HUDEP-2 (cell line): ENCODE measurements at regions not wholly inside any gene's neighbourhood (a gene's known extent, or its start where the extent isn't known, plus 50 kb on each side); places are given as distances from the start of the nearest gene placed in this dataset.
"Not testable (repeated sequence)": the region's sequence is repeated elsewhere in the genome, so short reads cannot be mapped to it uniquely, and the experiment has no call there.

Source experiments
- DNase-seq, 76 experiments: peaks; one replicate each; lab custom pipeline; 2025; ENCODE audit not compliant: unreplicated experiment in 76 of 76; lab: John Stamatoyannopoulos, UW

DNA sequence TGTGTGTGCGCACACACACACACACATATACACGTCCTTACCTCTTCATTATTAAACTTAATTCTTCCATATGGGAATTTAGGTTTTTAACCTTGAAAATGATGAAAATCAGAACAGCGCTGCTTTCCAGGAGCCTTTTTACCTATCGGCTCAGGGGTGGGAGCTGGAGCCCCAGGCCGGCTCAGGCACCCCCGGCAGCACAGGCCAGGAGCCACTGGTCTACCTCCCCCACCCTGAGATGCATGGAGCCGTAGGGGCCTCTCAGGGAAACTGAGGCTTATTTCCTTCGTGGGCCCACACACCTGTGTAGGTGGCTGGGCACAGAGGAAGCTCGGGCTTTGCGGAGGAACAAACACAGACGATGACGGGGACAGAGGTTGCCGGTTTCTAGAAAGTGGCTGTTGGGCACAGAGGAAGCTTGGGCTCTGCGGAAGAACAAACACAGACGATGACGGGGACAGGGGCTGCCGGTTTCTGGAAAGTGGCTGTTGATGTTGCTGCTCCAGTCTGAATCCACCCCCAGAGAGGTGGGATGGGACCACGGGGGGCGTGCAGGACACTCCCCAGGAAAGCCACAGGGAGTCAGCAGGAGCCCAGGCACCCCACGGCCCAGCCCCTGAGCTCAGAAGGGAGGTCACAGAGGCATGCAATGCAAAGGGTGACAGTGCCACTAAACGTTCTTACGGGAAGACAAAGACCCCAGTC lies 149.4 kb downstream of the BRD1 start:
- no peak for DNase-seq

DNA sequence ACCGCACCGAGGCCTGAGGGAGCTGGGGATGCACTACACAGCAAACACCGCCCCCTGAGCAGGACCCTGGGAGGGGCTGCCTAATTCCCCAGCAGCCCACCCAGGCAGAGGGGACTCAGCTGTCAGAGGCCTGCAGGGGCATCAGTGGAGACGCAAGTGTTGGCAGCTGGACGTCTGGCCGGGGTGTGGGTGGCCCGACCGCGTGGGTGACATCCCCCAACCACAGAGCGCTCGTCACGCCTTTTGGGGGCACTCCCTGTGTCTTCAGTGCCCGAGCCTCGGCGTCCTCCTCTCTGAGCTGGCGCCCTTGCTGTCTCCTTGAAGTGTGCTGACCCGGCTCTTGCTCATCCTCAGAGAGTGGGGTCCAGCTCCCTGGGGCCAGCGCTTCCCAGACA lies 150.2 kb downstream of the BRD1 start:
- DNase-seq, result no peak

- no peak for DNase-seq
Measured at GRCh38 chr22:49676783-49677494, 150.7 kb downstream of the BRD1 start.

GRCh38 chr22:49676230-49676629 lies 151.4 kb downstream of the BRD1 start:
- no peak for DNase-seq

DNA sequence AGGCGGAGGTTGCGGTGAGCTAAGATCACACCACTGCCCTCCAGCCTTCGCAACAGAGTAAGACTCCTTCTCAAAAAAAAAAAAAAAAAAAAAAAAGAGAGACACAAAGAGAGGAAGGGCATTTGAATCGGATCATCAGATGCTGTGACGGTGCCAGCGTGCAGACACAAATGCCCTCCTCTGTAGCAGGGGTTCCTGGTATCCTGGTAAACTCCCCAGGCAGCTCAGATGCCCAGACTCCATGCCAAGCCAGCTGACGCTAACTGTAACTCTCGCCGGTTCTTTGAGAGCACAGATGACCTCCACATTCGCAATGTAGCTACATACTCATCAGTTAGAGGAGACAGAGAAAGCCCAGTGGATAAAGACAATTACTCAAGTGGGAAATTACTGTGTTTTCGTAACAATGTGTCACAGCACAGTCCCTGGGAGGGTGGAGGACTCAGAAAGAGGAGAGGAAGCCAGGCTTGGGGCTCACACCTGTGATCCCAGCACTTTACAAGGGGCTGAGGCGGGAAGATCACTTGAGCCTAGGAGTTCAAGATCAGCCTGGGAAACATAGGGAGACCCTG lies 153.1 kb downstream of the BRD1 start:
- DNase-seq, result no peak

DNA sequence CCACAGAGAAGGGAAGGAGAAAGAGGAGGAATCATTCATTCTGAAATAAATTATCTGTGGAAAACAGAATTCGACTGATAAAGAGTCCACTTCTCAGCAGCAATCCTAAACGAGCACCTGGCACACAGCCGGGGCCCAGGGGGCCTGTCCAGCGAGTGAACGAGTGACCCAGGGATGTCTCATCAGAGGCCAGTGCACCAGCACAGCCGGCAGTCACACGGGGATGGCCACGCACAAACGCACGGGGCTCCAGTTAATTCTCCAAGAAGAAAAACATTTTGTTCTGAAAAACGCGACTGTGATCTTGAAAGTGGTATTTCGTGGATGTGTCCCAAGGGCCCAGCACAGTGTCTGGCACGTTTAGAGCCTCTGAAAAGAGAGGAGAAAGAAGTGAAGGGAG lies 154.6 kb downstream of the BRD1 start:
- DNase-seq, result no peak

DNA sequence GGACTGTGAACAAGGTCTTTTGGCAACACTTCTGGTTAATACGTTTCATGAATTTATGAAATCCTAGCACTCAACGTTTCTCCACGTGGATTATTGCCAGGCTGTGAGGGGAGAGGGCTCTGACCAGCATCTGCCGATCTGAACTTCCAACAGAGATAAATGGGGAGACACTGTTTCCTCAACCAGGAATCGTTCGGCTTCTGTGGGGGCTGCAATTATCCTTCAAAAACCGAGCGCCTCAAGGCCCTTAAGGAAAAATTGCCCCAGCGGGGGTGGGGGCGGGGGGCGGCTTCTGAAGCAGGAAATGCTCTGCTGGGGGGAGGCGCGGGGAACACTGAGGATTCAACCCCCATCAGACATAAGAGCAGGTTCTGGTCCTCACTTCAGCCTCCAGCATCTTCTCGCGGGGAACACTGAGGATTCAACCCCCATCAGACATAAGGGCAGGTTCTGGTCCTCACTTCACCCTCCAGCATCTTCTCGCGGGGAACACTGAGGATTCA lies 155.6 kb downstream of the BRD1 start:
- DNase-seq, result no peak

- DNase-seq, result no peak
Measured at GRCh38 chr22:49671331-49672013, 156.2 kb downstream of the BRD1 start.

DNA sequence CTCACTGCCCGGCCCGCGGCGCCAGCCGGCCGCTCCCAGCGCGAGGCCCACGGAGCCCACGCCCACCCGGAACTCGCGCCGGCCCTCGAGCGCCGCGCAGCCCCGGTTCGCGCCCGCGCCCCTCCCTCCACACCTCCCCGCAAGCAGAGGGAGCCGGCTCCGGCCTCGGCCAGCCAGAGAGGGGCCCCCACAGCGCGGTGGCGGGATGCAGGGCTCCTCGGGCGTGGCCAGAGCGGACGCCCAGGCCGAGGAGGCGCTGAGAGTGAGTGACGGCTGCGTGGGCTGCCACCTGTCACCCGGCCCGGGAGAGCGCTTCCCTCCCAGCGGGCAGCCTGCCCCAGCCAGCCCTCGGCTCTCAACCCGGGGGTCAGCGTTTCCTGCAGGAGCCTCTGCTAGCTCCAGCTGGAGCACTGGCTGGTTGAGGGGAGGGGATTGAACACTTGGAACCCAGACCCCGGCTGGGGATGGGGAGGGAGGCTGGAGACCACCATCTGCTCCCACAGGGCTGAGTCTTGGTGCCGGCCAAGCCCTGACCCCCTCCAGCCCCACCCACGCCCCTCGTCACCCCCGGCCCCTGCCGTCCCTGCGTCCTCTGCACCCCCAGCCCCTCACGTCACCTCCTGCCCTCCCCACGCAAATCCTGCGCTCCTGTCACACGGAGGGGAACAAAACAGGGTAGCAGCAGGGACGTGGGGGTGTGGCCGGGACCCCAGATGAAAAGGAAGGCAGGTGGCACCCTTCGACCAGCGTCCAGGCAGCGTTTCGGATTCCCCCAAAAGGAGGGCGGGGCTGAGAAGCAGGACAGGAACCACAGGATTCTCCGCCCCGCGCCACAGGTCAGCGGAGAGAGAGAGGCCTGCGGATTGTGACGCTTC lies 157.0 kb downstream of the BRD1 start:
- no peak for DNase-seq

GRCh38 chr22:49669969-49670455 lies 157.7 kb downstream of the BRD1 start:
- not testable (repeated sequence) for DNase-seq

DNA sequence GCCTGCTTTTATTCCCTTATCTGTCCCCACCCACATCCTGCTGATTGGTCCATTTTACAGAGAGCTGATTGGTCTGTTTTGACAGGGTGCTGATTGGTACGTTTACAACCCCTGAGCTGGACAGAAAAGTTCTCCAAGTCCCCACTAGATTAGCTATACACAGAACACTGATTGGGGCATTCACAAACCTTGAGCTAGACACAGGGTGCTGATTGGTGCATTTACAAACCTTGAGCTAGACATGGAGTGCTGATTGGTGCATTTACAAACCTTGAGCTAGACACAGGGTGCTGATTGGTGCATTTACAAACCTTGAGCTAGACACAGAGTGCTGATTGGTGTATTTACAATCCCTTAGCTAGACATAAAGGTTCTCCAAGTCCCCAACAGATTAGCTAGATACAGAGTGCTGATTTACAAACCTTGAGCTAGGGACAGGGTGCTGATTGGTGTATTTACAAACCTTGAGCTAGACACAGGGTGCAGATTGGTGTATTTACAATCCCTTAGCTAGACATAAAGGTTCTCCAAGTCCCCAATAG lies 158.2 kb downstream of the BRD1 start:
- DNase-seq, result not testable (repeated sequence)

DNA sequence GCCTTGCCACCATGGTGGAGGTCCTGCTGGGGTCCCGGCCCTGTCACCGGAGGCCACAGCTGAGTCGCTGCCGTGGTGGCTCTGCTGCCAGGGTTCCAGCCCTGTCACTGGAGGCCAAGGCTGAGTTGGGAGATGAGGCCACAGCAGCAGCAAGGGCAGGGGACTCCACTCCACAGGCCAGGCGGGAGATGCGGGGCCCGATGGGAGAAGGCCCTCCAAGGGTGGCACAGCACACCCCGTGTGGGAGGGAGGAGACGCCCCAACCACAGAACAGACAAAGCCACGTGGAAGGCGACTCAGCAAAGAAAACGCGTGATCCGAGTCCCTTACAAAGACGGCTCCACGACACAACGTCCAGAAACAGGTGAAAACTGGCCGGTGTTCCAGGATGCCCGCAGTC lies 159.3 kb downstream of the BRD1 start:
- peak in 6 of 76 experiments; percentile 11 to 45 (median 22) for DNase-seq

GRCh38 chr22:49667236-49667635 lies 160.4 kb downstream of the BRD1 start:
- DNase-seq, result no peak

DNA sequence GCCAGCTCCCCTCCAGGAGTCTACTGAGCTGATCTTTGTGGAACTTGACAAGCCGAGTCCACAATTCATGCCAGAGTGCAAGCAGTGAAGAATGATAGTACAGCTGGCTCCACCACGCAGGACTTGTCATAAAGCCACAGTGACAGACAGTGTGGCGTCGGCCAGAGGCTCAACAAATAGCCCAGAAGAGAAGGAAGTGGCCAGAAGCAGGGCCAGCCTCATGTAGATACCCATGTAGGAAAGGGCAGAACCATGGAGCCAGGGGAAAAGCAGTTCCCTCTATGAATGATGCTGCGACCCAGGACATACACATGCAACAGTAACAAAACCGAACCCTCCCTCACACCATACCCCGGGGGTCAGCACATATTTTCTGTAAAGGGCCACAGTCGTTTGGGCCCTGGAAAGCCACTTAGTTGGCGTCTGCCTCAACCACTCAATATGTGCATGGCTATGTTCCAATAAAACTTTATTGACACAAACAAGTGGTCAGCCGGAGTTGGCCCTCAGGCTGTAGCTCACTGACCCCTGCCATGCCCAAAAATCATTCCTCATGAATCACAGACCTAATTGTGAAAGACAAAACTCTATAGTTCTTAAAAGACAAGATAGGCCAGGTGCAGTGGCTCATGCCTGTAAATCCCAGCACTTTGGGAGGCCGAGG lies 161.4 kb downstream of the BRD1 start:
- DNase-seq, result no peak

GRCh38 chr22:49664891-49665290 lies 162.8 kb downstream of the BRD1 start:
- no peak for DNase-seq

DNA sequence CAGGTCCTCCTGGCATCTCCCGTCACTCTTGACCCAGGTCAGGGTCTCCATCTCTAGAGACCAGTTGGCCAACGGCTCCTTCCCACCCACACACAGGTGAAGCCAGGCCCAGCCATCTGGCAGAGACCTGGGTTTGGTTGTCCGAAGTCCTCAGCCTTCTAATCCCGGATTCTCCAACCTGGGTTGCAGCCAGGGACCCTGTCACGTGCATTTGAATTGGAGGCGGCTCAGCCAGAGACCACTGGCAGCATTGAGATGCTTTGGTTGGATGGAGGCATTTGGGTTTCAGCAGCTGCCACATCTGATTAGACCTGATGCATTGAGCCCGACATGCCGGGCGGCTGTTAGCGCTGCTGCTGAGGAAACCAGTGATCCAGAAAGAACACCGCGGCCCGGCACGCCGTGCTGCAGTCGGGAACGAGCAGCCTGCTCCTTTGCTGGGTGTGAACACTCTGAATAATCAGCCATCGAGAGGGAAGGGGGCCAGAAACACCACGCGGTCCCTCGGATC lies 163.2 kb downstream of the BRD1 start:
- no peak for DNase-seq

DNA sequence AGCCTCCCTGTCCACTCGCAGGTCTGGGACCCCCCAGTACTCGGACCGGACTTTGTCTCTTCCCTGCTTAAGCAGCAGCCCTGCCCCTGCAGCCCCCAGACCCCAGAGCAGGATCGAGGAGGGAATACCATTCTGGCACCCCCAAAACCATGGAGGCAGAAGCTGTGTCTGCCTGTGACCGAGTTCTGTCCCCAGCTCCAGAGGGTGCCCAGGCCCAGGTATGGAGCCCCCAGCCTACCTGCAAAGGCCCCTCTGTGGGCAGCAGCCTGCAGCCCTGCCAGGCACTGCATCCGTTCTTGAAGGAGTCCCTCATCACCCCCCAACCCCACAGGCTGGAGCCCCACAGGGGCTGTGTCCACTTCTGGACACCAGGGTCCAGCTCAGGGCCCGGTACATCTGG lies 163.8 kb downstream of the BRD1 start:
- no peak for DNase-seq

- DNase-seq, result no peak
Measured at GRCh38 chr22:49663311-49663711, 164.4 kb downstream of the BRD1 start.

GRCh38 chr22:49662681-49663080 lies 165.0 kb downstream of the BRD1 start:
- no peak for DNase-seq
